Mesendoderm (in vitro differentiated cells): ENCODE measurements at regions not wholly inside any gene's neighbourhood (a gene's known extent, or its start where the extent isn't known, plus 50 kb on each side); places are given as distances from the start of the nearest gene placed in this dataset.
"Not testable (repeated sequence)": the region's sequence is repeated elsewhere in the genome, so short reads cannot be mapped to it uniquely, and the experiment has no call there.

Experiments used
- DNase-seq: peaks from one replicate; pipeline ENCODE4 v3.0.0; 2013
- H2AK5ac ChIP-seq: 2 replicates; pipeline ENCODE4 v1.6.1; 2013; ENCODE audit warnings: low read length, inconsistent platforms
- H2BK120ac ChIP-seq: 2 replicates; pipeline ENCODE4 v1.6.1; 2013; ENCODE audit warnings: low read depth, mild to moderate bottlenecking, low read length, moderate library complexity, mixed read lengths
- H2BK15ac ChIP-seq: replicated peaks from 2 replicates; pipeline ENCODE4 v1.6.1; 2013; ENCODE audit warnings: low read depth, mild to moderate bottlenecking, moderate library complexity
- H2BK5ac ChIP-seq: 2 replicates; pipeline ENCODE4 v1.6.1; 2013; ENCODE audit warnings: low read length, inconsistent platforms
- H3K18ac ChIP-seq: 2 replicates; pipeline ENCODE4 v1.6.1; 2013; ENCODE audit warnings: mild to moderate bottlenecking, low read length, mixed read lengths
- H3K23ac ChIP-seq: one replicate; pipeline ENCODE4 v1.6.1; 2013; ENCODE audit warnings: low read length
- H3K27ac ChIP-seq: 2 replicates; pipeline ENCODE4 v1.5.1; 2013; ENCODE audit warnings: low read depth, mild to moderate bottlenecking, inconsistent platforms, low read length, moderate library complexity
- H3K27me3 ChIP-seq: 2 replicates; pipeline ENCODE4 v1.6.1; 2013; ENCODE audit warnings: low read length, control low read depth, mild to moderate bottlenecking, inconsistent platforms; ENCODE audit not compliant: insufficient read depth, poor library complexity
- H3K36me3 ChIP-seq: 2 replicates; pipeline ENCODE4 v1.6.1; 2013; ENCODE audit warnings: low read length, inconsistent platforms; ENCODE audit not compliant: control insufficient read depth, insufficient read depth
- H3K4ac ChIP-seq: one replicate; pipeline ENCODE4 v1.6.1; 2013; ENCODE audit warnings: low read depth, mild to moderate bottlenecking, low read length, moderate library complexity
- H3K4me1 ChIP-seq: 2 replicates; pipeline ENCODE4 v1.6.1; 2013; ENCODE audit warnings: low read depth, low read length, inconsistent platforms; ENCODE audit not compliant: control insufficient read depth
- H3K4me2 ChIP-seq: 2 replicates; pipeline ENCODE4 v1.6.1; 2013; ENCODE audit warnings: low read length
- H3K4me3 ChIP-seq: 2 replicates; pipeline ENCODE4 v1.5.1; 2013; ENCODE audit warnings: mild to moderate bottlenecking, low read length
- H3K56ac ChIP-seq: one replicate; pipeline ENCODE4 v1.6.1; 2013; ENCODE audit warnings: low read length
- H3K79me1 ChIP-seq: 2 replicates; pipeline ENCODE4 v1.6.1; 2013; ENCODE audit warnings: low read length, inconsistent platforms
- H3K79me2 ChIP-seq: 2 replicates; pipeline ENCODE4 v1.6.1; 2013; ENCODE audit warnings: mild to moderate bottlenecking, low read length; ENCODE audit not compliant: control insufficient read depth, insufficient read depth
- H3K9ac ChIP-seq: 2 replicates; pipeline ENCODE4 v1.6.1; 2013; ENCODE audit warnings: low read length, inconsistent platforms
- H4K5ac ChIP-seq: one replicate; pipeline ENCODE4 v1.6.1; 2013; ENCODE audit warnings: low read length
- H4K8ac ChIP-seq: one replicate; pipeline ENCODE4 v1.6.1; 2013; ENCODE audit warnings: low read depth, mild to moderate bottlenecking, control low read depth, low read length, moderate library complexity
- WGBS: extraction: QIAGEN DNeasy Blood & Tissue Kit; methylation state at CpG from one replicate; pipeline ENCODE4 v1.1.7; 2013; ENCODE audit warnings: low lambda C conversion rate, missing lambda C conversion rate; ENCODE audit not compliant: insufficient coverage; ENCODE audit errors: extremely low coverage; 5-methylcytosine and 5-hydroxymethylcytosine counted together

- Histone ChIP-seq H3K79me2 (no peaks in the 10 kb centered on the region), H2BK120ac (no peak overlapping the region), H4K5ac (no peak overlapping the region), H3K9ac (no peak overlapping the region), H3K18ac (no peak overlapping the region), H3K27ac (no peak overlapping the region), H3K4me3 (no peak overlapping the region), H3K4ac (no peak overlapping the region), H4K8ac (no peak overlapping the region), H2AK5ac (no peak overlapping the region), H2BK5ac (no peak overlapping the region), H3K4me2 (no peak overlapping the region), H3K27me3 (no peaks in the 10 kb centered on the region), H3K4me1 (no peaks in the 10 kb centered on the region), H3K36me3 (no peaks in the 10 kb centered on the region), H2BK15ac (no peak overlapping the region), H3K79me1 (no peaks in the 10 kb centered on the region), H3K23ac (no peak overlapping the region), H3K56ac (no peak overlapping the region)
- no peak for DNase-seq
These were observed 1305.0 kb downstream of the CNTNAP5 start for GRCh38 chr2:125330133-125330532.

- DNase-seq: no peak
These were observed 1314.6 kb upstream of the GYPC start for GRCh38 chr2:125341353-125341752.

GRCh38 chr2:125353542-125353941 is 1302.4 kb upstream of the GYPC start:
- H3K27ac ChIP-seq, H3K4me1 ChIP-seq, H3K18ac ChIP-seq, H2BK15ac ChIP-seq, H3K56ac ChIP-seq, H3K4me2 ChIP-seq, H4K8ac ChIP-seq, H3K9ac ChIP-seq, H2BK5ac ChIP-seq, H3K36me3 ChIP-seq, H3K79me1 ChIP-seq, H3K23ac ChIP-seq, H3K27me3 ChIP-seq, H4K5ac ChIP-seq, H2BK120ac ChIP-seq, DNase-seq, H3K4me3 ChIP-seq, H3K4ac ChIP-seq, H3K79me2 ChIP-seq, H2AK5ac ChIP-seq: not testable (repeated sequence)
- no CpG with 5 or more reads among the region's 12 CpGs for WGBS

More at GRCh38 chr2:125341353-125341752, 1314.6 kb upstream of the GYPC start:
- Histone ChIP-seq H3K9ac (no peak overlapping the region), H2BK5ac (no peak overlapping the region), H3K4me3 (no peak overlapping the region), H3K27me3 (no peaks in the 10 kb centered on the region), H3K18ac (no peak overlapping the region), H3K79me2 (no peaks in the 10 kb centered on the region), H3K23ac (no peak overlapping the region), H4K8ac (no peak overlapping the region), H3K36me3 (no peaks in the 10 kb centered on the region), H4K5ac (no peak overlapping the region), H3K56ac (no peak overlapping the region), H3K27ac (no peak overlapping the region), H3K4ac (no peak overlapping the region), H2BK120ac (no peak overlapping the region), H3K4me1 (no peaks in the 10 kb centered on the region), H2BK15ac (no peak overlapping the region), H3K79me1 (no peaks in the 10 kb centered on the region), H3K4me2 (no peak overlapping the region), H2AK5ac (no peak overlapping the region)
- no CpG with 5 or more reads among the region's 5 CpGs for WGBS

GRCh38 chr2:125364192-125364983 is 1291.6 kb upstream of the GYPC start:
- Histone ChIP-seq H2BK120ac (no peak overlapping the region), H3K27ac (no peak overlapping the region), H3K27me3 (no peaks in the 10 kb centered on the region), H3K79me1 (no peaks in the 10 kb centered on the region), H3K18ac (no peak overlapping the region), H3K9ac (no peak overlapping the region), H3K4ac (no peak overlapping the region), H2BK15ac (no peak overlapping the region), H3K23ac (no peak overlapping the region), H3K56ac (no peak overlapping the region), H3K4me2 (no peak overlapping the region), H3K36me3 (no peaks in the 10 kb centered on the region), H4K5ac (no peak overlapping the region), H4K8ac (no peak overlapping the region), H2BK5ac (no peak overlapping the region), H2AK5ac (no peak overlapping the region), H3K4me3 (no peak overlapping the region), H3K4me1 (no peaks in the 10 kb centered on the region), H3K79me2 (no peaks in the 10 kb centered on the region)
- no peak for DNase-seq
- no CpG with 5 or more reads among the region's 2 CpGs for WGBS

- H2BK120ac ChIP-seq: no peak overlapping the region
- H3K79me1 ChIP-seq: no peaks in the 10 kb centered on the region
- no peak overlapping the region for H4K5ac ChIP-seq
- no peak overlapping the region for H2AK5ac ChIP-seq
- no peak overlapping the region for H2BK15ac ChIP-seq
- H3K36me3 ChIP-seq: no peaks in the 10 kb centered on the region
- H3K23ac ChIP-seq: no peak overlapping the region
- no peak overlapping the region for H3K4me3 ChIP-seq
- H3K79me2 ChIP-seq: no peaks in the 10 kb centered on the region
- H3K18ac ChIP-seq: no peak overlapping the region
- H3K9ac ChIP-seq: no peak overlapping the region
- no peak overlapping the region for H3K4me2 ChIP-seq
- H3K4ac ChIP-seq: no peak overlapping the region
- WGBS: no CpG with 5 or more reads among the region's 1 CpG
- no peak overlapping the region for H4K8ac ChIP-seq
- H2BK5ac ChIP-seq: no peak overlapping the region
- no peaks in the 10 kb centered on the region for H3K4me1 ChIP-seq
- H3K27me3 ChIP-seq: no peaks in the 10 kb centered on the region
- no peak overlapping the region for H3K27ac ChIP-seq
- DNase-seq: no peak
- H3K56ac ChIP-seq: no peak overlapping the region
These were observed 1291.0 kb upstream of the GYPC start for GRCh38 chr2:125364984-125365265.

GRCh38 chr2:125371867-125372266 is 1284.1 kb upstream of the GYPC start:
- Histone ChIP-seq H3K27ac (no peak overlapping the region), H3K79me2 (no peaks in the 10 kb centered on the region), H3K18ac (no peak overlapping the region), H2AK5ac (no peak overlapping the region), H3K4me2 (no peak overlapping the region), H3K23ac (no peak overlapping the region), H3K36me3 (no peaks in the 10 kb centered on the region), H3K4ac (no peak overlapping the region), H4K5ac (no peak overlapping the region), H3K79me1 (no peaks in the 10 kb centered on the region), H3K4me1 (no peaks in the 10 kb centered on the region), H2BK5ac (no peak overlapping the region), H3K27me3 (no peaks in the 10 kb centered on the region), H3K9ac (no peak overlapping the region), H3K56ac (no peak overlapping the region), H3K4me3 (no peak overlapping the region), H2BK15ac (no peak overlapping the region), H2BK120ac (no peak overlapping the region), H4K8ac (no peak overlapping the region)
- DNase-seq: no peak
